ENCODE measurements at regions not wholly inside any gene's neighbourhood (a gene's known extent, or its start where the extent isn't known, plus 50 kb on each side); places are given as distances from the start of the nearest gene placed in this dataset.

DNA sequence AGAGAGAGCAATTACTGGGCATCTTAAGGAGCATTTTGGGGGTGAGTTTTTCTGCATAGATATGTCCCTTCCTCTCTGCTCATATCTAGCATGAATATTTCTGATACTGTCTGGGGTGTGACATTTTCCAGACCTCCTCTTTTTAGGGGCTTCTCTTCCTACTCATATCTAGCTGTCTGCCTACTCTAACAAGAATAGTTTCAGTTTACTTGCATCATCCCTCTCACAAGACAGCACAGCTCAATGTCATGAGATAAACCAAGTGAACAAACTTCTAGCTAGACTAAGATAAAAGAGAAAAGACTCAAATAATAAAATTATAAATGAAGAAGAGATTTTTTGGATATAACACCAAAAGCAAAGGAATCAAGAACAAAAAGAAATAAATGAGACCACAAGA, 419.5 kb upstream of the SORCS1 start:
- no peak overlapping the region for H3K4me3 ChIP-seq (ENCODE audit: low read depth, low read length)

DNA sequence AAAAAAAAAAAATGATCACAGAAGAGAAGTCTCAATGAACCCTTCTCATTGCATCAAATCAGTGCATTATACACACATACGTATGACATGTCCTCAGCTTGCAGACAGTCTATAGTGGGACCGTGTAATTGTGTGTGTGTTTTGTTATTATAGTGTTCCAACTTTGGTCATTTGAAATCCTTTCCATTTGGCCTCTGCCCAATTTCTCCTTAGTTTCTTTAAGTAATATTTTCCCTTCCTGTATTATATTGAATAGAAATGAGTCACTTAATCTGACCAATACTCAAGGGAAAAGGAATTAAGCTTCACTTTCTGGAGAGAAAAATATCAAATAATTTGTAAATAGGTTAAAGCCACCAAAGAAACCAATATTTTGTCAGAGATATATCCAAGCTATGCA, 415.5 kb upstream of the SORCS1 start:
- no peak overlapping the region for H3K4me3 ChIP-seq (ENCODE audit: low read depth, low read length)
- no peak for DNase-seq (ENCODE audit: low read depth)
- TF ChIP-seq, protein P1, sequence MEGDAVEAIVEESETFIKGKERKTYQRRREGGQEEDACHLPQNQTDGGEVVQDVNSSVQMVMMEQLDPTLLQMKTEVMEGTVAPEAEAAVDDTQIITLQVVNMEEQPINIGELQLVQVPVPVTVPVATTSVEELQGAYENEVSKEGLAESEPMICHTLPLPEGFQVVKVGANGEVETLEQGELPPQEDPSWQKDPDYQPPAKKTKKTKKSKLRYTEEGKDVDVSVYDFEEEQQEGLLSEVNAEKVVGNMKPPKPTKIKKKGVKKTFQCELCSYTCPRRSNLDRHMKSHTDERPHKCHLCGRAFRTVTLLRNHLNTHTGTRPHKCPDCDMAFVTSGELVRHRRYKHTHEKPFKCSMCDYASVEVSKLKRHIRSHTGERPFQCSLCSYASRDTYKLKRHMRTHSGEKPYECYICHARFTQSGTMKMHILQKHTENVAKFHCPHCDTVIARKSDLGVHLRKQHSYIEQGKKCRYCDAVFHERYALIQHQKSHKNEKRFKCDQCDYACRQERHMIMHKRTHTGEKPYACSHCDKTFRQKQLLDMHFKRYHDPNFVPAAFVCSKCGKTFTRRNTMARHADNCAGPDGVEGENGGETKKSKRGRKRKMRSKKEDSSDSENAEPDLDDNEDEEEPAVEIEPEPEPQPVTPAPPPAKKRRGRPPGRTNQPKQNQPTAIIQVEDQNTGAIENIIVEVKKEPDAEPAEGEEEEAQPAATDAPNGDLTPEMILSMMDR (IDR thresholded peaks at IDR 0.05; ENCODE audit: insufficient read depth, low read depth, low read length), result no peak

More for the DNA sequence above, 419.5 kb upstream of the SORCS1 start:
- peak; percentile 32 for DNase-seq (ENCODE audit: low read depth)
- TF ChIP-seq, protein P1 (IDR thresholded peaks at IDR 0.05; ENCODE audit: insufficient read depth, low read depth, low read length), result no peak

DNA sequence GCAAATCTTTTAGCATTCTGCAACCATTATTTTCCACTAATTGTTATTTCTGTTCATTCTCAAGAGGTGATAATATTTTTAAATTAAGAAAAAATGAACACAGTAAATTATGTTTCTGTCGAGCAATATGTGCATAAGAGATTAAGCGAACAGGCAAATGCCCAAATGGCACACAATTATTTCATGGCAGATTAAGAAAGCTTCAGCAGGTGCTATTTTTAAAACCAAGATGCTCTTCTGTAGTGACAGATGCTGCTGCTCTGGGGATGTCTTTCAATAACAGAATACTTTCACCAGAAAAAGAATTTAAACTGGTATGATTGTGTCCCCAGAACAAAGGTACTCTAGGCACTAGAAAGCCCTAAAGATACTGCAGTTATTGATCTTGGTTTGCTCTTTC, 412.7 kb upstream of the SORCS1 start:
- TF ChIP-seq, protein P1 (IDR thresholded peaks at IDR 0.05; ENCODE audit: insufficient read depth, low read depth, low read length), result no peak
- H3K4me3 ChIP-seq (ENCODE audit: low read depth, low read length), result no peak overlapping the region
- DNase-seq (ENCODE audit: low read depth), result no peak

DNA sequence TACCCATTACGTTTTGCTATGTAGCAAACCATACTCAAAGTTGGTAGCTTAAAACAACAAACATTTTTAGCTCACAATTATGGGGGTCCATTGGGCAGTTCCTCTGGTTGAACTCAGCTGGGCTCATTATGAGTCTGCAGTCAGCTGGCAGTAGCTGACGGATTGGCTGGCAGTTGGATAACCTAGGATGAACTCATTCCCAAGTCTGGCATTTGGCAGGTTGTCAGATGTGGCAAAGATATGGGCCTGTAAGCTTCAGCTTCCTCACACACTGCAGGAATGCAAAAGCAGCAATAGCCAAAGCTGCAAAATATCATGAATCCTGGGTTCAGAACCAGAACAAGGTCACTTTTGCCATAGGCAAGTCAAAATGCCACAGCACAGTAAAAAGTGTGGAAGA, 412.2 kb upstream of the SORCS1 start:
- no peak overlapping the region for H3K4me3 ChIP-seq (ENCODE audit: low read depth, low read length)
- no peak for DNase-seq (ENCODE audit: low read depth)
- TF ChIP-seq, protein P1 (IDR thresholded peaks at IDR 0.05; ENCODE audit: insufficient read depth, low read depth, low read length), result no peak

DNA sequence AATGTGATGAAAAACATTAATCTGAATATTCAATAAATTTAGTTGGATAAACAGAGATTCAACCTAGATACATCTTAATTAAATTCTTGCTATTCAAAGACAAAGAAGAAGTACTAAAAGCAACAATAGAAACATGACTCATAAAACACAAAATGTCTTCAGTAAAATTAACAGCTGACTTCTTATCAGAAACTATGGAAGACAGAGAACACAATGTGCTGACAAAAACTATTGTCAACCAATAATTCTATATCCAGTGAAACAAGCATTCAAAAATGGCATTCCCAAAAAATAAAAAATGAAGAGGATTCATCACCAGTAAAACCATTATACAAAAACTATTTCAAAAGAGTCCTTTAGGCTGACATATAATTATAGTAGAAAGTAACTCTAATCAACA, 400.5 kb upstream of the SORCS1 start:
- no peak for DNase-seq (ENCODE audit: low read depth)
- TF ChIP-seq, protein P1 (IDR thresholded peaks at IDR 0.05; ENCODE audit: insufficient read depth, low read depth, low read length), result no peak
- H3K4me3 ChIP-seq (ENCODE audit: low read depth, low read length), result no peak overlapping the region

DNA sequence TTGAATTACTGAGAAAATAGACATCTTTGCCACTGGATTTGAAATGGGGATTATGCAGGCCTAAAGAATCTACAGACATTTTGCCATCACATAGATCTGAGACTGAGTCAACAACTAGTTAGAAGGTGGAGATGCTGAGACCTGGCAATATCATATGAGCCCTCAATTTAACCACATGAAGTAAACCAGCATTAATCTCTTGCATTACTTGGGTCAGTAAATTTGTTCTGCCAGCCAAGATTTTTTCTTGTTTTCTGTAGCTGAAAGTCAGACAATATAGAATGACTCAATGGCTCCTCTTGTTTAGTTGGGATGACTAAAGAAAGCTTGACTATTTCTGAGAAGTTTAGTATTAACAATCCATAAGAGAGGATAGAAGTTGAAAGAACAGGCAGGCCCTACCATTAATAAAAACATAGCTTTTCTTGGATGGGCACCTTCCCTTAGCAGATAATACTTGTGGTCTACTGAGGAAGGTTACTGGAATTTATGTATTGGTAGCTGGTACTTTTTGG, 396.7 kb upstream of the SORCS1 start:
- no peak overlapping the region for H3K4me3 ChIP-seq (ENCODE audit: low read depth, low read length)
- TF ChIP-seq, protein P1 (IDR thresholded peaks at IDR 0.05; ENCODE audit: insufficient read depth, low read depth, low read length), result no peak
- DNase-seq (ENCODE audit: low read depth), result no peak

DNA sequence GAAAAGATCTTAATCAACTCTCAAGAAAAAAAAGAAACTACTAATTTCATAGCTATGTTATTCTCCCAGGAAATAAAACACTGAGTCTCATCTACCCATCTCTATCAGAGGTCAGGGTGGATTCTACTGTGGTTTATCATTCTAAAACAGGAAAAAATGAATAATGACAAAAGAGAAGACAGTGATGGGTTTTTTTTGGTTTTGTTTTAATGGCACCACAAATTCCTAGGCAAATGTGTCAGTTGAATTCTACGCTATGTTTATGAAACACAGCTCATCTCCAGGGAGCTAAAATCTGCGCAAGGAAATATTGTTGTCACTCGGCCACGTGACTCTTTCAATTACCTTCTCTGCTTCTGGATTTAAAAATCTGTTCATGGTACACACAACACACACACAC, 393.4 kb upstream of the SORCS1 start:
- TF ChIP-seq, protein P1 (IDR thresholded peaks at IDR 0.05; ENCODE audit: insufficient read depth, low read depth, low read length), result no peak
- peak; percentile 14 for DNase-seq (ENCODE audit: low read depth)

More for the DNA sequence above, 393.4 kb upstream of the SORCS1 start:
- H3K4me3 ChIP-seq (ENCODE audit: low read depth, low read length), result no peak overlapping the region

All from fibroblast of villous mesenchyme (primary cell).